ENCODE measurements at regions not wholly inside any gene's neighbourhood (a gene's known extent, or its start where the extent isn't known, plus 50 kb on each side); places are given as distances from the start of the nearest gene placed in this dataset.

DNA sequence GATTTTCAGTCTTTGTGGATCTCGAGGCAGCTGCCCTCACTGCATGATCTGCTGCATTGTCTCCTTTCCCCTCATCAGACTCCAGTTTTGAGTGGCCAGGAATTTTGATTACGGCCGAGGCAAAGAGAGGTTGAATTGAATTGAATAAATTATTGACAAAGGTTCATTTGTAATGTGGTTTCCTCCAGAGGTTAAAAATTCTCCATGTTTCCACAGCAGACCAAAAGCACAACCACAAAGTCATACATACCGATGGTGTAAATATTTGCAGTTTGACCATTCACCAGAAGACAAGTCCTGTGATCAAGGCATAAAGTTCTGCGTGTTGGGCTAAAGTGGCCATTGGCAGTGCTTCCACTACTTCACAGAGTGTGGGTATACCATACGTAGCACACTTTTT, 343.8 kb upstream of the MYT1L start:
- no peak for DNase-seq

DNA sequence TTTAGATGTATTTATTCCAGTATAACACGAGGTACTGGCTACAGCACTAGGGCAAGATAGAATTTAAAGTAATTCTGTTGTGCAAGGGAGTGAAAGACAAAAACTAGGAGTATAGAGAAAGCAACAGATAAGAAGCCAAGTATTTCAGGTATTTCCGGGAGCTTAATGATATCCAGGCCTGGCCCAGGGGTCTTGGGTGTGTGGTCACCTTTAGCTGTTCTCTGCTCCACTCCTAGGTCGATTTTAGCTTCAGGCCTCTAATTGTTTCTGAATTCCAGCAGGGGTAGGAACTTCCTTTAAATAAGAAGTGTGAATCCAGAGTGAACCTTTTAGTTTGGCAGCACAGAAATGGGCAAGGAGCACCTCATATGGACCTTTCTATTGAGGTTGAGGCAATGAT, 342.3 kb upstream of the MYT1L start:
- no peak for DNase-seq

DNA sequence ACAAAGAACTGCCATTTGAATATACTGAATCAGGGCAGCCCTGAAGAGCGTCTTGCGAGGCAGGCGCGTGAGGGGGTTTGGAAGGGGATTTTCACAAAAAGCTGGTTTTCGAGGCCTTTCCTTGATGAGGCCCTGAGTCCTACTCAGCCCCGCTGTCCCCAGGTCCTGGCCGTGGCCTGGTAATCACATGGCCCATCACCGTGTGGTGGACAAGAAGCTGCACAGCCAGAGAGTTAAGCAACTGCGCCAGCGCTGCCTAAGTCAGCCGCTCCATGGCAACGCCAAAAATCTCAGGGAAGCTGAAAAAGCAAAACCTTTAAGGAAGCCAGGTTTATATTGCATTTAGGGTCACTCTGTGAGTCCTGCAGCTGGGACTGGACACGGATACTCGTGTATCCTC, 341.2 kb upstream of the MYT1L start:
- DNase-seq = no peak

DNA sequence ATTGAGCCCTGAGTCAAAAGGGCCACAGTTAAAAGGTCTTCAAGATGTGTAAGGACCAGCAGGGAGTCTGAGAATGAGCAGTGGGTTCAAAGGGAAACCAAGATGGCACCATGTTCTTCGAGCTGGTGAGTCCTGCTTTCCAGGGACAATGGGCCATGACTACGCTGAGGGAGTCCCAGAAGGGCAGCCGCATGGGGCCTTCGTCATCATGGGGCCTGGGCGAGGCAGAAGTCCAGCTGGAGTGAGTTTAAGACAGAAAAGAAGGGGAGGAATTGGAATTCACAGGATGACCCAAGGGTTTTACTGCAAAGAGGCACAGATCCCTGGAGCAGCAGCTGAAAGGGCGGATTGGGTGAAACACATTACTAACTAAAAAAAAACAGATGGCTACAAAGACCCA, 340.8 kb upstream of the MYT1L start:
- DNase-seq = no peak

DNA sequence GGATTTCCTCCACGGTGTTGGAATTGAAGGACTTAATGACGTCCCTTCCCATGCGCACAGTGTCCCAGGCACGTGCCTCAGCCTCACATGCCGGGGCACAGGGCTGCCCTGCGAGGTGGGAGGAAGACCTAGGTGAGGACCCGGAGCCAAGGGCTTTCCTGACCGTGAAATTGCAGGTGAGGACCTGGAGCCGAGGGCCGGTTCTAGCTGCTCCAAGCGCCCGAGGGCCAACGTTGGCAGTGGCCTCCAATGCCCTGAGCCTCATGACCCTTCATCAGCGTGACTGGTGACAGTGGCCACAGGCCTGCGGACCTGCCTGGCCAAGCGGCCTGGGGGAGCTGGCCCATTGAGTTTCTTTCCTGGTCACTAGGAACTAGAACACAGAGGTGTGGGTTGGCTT, 338.2 kb upstream of the MYT1L start:
- DNase-seq = no peak

DNA sequence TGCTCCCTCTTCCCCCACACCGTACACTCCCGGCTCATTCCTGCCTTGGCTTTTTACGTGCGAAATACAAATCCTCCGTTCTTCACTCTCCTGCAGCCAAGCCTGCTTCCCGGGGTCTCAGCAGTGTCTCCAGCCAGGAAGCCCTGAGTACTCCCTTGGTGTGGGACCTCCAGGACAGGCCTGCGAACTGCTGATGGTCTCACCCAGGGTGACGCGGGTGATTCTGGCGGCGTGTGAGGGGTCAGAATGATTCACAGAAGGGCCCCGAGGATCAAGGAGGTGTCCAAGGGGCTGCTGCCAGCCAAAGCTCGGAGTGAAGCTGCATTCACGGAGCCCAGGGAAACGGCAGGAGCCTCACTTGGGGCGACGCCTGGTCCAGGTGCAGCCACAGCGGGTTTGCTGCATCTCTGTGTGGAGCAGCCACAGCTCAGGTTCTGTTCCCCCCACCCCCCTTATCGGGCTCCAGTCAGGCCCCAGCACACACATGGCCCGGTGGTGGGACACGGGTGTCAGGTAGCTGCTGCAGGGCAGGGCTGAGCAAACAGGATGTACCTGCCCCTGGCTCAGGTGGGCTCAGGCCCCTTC, 337.7 kb upstream of the MYT1L start:
- DNase-seq = no peak

DNA sequence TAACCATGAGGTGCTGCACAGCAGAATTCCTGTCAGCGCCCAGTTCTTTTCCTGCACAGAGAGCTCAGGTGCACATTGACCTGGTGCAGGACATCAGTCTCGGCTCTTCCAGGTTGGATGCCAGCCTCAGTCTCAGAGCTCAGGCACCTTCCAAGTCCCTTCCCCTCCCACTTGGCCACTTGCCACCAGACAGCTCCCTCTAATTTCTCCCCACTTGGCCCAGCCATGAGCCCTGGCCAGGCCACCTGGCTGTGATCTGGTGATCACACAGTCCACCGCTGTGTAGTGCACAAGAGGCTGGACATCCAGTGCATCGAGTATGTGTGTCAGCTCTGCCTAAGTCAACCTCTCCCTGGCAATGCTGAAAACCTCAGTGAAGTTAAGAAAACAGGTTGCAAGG, 336.6 kb upstream of the MYT1L start:
- no peak for DNase-seq

DNA sequence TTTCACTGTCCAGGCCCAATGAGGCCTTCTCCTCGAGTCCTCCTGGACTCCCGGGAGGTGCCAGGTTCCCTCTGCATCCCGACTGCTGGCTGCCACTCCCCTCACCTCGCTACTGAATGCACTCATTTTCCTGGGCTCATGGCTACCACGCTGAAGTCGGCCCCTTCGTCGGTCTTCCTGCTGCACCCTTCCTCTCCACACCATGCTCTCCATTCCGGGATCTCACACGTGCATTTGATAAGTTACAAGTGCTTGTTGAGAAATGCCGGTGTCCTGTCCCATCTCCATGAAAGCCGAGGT, 334.7 kb upstream of the MYT1L start:
- DNase-seq = no peak

DNA sequence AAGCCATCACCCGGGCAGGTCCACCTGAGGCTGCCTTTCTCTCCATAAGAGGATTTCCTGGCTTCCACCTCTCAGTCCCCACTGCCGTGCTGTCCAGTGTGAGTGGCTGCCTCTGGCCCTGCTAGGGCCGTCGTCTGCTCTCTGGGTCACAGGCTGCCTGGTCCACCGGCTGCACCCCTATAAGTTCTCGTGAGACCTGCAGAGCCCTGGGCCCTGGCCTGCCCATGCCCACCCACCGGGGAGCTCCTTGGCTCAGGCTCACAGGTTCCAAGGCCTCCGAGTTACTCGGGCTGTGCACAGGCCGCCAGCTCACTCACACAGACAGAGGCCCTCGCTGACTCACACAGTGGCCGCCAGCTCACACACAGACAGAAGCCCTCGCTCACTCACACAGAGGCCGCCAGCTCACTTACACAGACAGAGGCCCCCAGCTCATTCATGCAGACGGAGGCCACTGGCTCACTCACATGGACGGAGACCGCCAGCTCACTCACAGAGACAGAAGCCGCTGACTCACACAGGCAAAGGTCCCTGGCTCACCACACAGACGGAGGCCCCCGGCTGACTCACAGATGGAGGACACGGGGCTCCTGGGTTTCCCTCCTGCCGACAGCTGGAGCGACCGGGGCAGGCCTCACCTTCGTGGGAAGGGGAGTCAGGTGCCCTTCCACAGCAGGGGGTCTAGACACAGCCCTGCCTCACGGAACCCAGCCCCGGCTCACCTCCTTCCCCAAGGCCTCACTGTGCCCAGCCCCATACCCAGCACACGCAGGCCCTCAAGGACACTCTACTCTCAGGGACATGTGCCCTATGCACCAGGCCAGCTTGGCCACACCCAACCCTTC, 334.1 kb upstream of the MYT1L start:
- DNase-seq = no peak

DNA sequence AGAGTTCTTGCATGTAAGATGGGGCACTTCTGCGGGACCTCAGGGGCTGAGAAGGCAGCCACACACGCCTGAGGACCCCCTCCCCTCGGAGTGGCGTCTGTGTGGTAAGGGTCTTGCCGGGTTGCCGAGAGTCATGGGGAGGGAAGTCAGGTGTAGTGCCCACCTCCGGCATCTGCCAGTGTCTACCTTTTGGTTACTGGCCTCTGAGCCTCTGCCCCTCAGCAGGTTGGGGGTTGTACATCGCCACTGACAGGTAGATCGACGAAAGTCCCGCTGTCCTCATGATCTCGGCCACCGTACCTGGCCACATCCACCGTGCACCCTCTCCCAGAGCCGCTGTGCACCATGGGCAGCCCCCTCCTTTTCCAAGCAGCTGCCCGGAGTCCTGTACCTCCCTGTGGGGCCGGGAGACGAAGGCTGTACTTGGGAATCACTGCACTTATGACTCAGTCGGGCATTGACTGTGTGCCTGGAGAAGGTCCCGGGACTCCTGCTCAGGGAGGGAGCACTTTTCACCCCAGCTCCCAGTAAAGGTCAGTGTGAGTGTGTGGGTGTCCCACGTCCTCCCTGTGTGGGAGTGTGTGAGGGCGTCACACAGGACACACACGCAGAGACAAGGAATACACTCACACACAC, 332.4 kb upstream of the MYT1L start:
- DNase-seq = no peak

DNA sequence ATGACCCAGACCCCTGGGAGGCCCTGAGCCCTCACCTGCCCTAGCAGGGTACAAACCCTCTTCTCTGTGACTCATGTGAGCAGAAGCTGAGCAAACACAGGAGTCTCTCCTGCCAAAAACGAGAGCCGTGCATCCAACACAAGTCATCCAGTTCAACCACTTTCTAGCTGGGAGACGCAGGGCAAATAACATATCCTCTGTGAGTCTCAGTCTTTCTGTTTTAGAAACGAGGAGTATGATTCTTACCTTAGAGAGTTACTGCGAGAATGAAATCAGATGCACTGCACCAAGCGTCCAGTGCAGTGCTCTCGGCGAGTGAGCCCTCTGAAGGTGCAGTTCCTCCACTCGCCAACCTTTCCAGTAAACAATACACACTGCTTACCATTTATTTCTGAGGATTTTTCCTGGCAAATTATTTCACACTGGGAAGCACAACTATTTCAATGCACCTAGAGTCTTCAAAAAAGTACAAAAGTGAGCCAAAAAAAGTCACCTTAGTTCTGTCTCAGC, 331.8 kb upstream of the MYT1L start:
- DNase-seq = no peak

DNA sequence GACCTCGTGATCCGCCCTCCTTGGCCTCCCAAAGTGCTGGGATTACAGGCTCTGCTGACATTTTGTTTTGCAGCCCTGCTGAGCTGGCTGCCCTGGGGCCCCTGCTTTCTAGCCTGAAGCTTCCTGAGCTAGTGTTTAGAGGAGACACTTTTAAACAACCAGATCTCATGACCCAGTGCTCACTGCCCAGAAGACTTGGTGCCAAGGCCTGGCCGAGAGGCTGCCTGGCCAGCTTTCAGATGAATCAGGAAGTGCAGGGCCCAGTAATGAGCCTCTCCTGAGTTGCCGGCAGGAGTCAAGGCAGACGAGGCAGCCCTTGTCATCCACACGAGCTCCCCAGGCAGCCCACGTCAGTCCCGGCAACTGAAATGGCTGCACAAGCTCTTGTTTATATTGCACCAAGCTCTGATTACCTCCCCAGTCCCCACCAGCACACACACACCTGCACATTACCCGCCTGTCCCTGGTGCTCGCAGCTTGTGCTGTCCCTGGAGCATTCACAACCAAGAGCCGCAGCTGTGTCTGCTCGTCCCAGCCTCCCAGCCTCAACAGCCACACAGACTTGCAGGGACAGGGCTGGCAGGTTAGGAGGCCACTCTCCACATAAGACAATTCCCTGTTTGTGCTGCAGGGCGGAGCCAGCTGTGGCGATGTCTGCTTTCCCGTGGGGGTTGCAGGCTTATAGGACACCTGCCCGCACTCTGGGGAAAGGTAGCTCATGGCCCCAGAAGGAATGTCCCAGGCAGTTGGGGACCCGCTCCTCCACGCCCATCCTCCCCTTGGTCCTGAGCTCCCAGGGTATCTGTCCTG, 331.2 kb upstream of the MYT1L start:
- no peak for DNase-seq

DNA sequence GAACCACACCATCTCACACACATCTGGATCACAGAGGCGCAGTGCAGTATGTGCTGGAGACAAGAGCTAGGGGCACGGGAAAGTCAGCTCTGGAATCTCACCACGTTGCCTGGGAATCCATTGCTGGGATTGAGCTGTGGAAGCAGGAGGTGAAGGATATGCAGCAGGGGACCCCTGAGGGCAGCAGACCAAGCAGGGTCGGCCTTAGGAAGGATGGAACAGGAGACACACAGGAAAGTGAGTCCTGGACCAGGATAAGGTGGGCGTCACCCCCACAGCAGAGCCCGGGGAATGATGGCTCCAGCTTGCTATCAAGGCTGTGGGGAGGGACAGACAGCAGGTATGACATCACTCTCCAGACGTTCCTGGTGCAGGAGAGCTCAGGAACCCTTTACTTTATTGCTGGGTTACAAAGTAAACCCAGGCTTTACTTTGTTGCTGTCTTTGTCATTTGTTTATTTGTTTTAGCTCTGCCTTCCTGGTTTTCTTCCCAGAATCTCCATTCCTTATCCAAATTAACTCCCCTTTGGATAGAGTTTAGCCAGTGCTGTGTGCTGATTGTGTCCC, 329.8 kb upstream of the MYT1L start:
- no peak for DNase-seq

DNA sequence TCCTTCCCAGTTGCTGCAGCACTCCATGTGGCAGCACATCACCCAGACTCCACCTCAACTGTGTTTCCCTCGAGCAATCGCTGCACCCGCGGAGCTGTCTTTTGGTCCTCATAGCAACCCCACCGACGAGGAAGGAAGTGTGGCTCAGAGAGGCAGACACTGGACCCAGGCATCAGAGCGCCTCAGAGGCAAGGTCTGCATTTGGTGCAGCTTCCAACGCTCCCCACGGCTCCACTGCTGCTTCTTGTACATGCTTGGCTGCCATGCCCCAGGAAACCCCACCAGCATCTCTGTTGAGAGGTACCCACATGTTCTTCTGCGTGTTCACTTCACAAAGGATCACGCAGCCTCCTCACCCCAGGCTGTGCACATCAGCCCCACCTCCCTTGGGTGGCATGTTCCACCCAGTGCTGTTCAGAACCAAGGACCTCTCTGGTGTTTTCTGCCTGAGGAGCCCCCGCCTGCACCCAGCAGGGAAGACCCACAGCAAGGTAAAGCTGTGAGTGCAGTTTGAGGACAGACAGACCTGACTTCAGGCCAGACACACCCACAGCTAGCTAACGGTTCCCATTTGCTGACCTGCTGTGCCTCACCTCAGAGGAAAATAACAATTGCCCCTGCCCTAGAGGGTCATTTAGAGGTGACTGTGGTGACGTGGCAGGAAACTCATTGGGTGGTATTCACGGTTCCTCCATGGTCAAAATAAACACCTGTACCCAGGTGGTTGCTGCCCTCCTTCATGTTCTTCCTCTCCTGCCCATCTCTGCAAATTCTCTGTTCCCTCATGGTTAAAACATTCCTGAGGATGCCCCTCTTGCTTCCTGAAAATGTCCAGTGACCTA, 326.3 kb upstream of the MYT1L start:
- no peak for DNase-seq

DNA sequence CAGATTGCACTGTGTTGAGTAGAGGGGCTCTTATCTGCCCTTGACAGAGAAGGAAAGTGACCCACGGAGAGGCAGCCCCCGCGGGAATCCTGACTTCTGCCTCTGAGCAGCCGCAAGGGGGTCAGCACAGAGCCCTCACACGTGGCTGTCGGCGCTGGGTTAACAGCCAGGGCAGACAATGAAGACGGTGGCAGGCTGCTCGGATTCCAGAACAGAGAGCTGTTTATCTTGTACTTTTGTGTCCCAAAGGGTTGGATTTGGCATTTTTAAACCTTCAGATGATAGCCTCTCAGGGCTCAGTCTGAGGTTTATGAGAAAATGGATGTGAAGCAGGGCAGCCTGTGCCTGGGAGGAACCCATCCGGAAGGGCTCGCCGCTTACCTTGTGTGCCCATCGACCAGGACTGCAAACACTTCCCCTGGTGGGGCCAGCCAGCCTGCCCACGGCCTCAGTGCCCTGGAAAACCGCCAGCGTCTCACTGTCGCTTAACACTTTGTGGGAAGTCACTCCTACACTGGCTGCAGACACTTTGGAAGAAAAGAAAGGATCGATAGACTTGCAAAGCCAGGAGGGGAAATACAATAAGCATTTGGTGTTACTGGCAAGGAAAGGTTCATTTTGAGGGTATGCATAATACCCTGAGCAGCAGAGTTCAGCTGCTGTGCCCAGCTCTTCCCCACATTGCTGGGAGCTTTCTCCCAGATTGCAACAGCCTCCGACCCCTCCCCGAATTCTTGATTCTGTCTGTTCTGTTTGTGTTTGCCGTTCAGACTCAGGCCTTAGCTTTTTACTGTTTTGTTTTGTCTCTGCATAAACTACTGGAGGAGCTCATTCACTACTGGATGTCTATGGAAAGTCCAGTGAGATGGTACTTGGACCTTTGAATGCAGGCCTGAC, 325.3 kb upstream of the MYT1L start:
- no peak for DNase-seq

DNA sequence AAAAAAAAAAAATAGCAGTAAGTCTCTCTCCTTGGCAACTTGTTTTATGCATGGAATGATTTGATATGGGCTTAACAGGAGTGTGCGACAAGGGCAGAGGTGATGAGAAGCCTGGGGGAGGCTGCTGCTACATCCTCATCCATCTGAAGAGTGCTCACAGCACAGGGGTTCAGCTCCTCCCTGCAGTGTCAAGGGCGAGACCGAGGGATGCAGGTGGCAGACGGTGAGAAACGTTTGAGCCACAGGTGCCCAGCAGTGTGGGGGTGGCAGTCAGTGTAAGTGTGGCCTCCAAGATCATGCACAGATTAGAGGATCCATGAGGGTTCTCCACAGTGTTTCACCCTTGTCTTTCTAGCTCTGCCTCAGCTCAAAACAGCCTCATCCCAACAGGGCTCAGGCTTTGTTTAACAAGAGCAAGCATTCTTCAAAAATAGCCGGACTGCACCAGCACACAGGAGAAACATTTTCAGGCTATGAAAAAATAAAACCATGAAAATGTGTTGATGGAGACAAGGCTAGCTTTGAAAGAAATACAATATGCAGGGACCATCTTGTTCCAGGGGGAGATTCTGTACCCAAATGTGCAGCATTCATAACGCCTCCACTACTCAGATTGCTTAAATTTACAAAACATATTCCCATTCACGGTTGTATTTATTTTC, 324.5 kb upstream of the MYT1L start:
- DNase-seq = no peak

DNA sequence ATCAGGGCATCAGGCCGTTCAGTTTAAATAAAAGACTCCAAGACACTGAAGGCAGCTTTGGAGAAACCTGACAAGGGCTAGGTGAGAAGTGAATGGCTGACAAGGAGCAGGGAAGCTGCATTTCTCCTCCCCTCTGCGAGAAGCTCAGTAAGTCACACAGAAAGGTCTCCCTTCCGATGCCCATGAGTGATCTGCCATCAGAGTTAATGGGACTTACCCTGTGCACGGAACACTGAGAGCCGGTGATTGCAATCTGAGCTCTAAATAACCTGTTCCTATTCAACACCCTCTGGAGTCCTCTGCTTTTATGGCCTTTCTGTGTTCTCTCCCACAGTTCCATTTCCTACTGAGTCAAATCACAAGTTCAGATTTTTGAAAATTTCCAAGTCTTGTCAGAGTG, 322.2 kb upstream of the MYT1L start:
- DNase-seq = no peak

DNA sequence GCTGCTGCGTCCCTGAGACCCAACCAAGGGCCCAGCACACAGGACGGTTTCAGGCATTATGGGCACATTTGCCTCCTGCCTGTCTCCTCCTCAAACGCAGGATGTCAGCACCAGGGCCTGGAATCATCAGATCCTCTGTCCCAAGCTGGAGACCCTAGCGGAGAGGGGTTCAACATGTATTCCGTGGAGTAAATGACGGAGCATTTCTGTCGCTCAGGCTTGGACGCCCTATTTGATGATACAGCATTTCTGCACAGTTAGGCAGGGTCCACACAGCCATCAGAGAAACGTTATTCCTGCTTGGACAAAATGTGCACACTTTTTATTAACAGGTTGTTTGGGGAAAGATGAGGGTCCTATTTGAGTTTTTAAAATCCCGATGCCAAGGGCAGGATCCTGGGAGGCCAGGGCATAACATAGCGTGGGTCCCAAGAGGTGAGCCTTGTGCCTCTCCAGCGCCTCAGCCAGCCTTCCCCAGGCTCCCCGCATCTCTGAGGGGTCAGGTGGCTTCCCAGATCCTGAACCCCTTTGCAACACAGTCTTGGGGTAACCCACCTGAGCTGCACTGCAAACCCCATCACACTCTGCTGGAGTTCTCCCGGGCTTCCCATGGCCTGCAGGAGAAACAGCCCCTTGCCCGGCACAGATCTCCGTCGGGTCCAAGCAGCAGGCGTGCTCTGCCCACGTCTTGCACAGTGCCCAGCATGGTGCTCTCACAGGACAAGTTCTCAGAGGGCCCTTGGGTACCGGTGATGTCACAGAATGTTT, 319.7 kb upstream of the MYT1L start:
- no peak for DNase-seq
